ENCODE measurements at regions not wholly inside any gene's neighbourhood (a gene's known extent, or its start where the extent isn't known, plus 50 kb on each side); places are given as distances from the start of the nearest gene placed in this dataset.

DNA sequence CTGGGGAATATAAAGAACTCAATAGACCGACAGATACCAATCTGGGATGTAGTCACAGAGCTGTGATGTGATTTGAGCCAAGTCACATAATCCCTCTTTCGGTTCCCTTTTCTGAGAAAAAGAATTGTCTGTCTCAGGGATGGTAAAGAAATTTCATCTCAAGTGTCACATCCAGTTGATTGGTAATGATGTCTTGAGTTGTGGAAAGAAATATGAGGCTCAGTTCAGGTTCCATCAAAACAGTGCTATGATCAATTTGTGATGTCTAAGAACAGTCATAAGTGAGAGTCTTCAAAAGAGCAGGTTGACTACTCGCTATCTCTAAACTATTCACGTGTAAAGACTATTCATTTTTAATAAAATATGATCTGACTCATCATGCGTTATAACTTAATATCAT lies 223.3 kb downstream of the METTL4 start:
- no peak overlapping the region for H3K4me3 Mint-ChIP-seq (ENCODE audit: low read depth)
- H3K9me3 Mint-ChIP-seq (ENCODE audit: low read depth): peaks cover 5% of the 10 kb centered on the region
- TF ChIP-seq, protein P1, sequence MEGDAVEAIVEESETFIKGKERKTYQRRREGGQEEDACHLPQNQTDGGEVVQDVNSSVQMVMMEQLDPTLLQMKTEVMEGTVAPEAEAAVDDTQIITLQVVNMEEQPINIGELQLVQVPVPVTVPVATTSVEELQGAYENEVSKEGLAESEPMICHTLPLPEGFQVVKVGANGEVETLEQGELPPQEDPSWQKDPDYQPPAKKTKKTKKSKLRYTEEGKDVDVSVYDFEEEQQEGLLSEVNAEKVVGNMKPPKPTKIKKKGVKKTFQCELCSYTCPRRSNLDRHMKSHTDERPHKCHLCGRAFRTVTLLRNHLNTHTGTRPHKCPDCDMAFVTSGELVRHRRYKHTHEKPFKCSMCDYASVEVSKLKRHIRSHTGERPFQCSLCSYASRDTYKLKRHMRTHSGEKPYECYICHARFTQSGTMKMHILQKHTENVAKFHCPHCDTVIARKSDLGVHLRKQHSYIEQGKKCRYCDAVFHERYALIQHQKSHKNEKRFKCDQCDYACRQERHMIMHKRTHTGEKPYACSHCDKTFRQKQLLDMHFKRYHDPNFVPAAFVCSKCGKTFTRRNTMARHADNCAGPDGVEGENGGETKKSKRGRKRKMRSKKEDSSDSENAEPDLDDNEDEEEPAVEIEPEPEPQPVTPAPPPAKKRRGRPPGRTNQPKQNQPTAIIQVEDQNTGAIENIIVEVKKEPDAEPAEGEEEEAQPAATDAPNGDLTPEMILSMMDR (IDR thresholded peaks at IDR 0.05; ENCODE audit: unreplicated experiment): no peak
- H3K36me3 Mint-ChIP-seq (ENCODE audit: insufficient read depth): no peaks in the 10 kb centered on the region
- peaks cover 2% of the 10 kb centered on the region for H3K27me3 Mint-ChIP-seq
- no peak overlapping the region for H3K27ac Mint-ChIP-seq
- no peaks in the 10 kb centered on the region for H3K4me1 Mint-ChIP-seq (ENCODE audit: low read depth)
- DNase-seq (ENCODE audit: low spot score, unreplicated experiment): no peak

DNA sequence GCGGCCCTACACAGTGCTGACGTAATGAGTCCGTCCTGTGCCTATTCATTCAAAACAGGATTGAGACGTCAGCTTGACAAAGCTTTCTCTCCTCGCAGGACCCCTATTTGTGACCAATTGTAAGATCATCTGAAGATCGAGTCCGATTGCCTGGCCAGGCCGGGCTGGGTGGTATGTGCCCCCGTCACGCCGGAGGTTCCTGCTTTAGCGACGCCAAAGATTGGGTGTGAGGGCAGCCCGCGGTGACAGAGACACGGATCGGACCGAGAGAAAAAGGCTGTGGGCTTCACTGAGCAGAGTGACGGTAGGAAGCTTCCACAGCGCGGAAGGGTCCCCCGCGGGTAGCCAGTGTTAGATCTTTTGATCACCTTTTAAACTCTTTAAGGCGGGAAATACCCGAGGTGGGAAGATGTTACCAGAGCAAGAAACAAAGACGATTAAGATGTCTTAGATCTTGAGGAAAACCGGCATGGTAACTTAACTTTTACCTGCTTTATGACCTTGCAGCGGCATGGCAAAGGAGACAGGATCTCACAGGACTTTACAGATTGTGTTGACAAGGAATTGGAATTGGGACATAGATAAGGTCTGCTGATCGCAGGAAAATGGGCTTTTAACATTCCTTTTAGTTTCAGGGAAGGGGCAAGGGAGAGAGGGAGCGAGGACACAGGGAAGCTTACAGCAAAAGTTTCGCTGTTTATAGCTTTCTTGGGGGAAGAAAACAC lies 220.0 kb downstream of the METTL4 start:
- H3K27me3 Mint-ChIP-seq: peaks cover 2% of the 10 kb centered on the region
- H3K36me3 Mint-ChIP-seq (ENCODE audit: insufficient read depth): no peaks in the 10 kb centered on the region
- H3K27ac Mint-ChIP-seq: no peak overlapping the region
- DNase-seq (ENCODE audit: low spot score, unreplicated experiment): no peak
- H3K9me3 Mint-ChIP-seq (ENCODE audit: low read depth): peaks cover 5% of the 10 kb centered on the region
- no peaks in the 10 kb centered on the region for H3K4me1 Mint-ChIP-seq (ENCODE audit: low read depth)
- no peak overlapping the region for H3K4me3 Mint-ChIP-seq (ENCODE audit: low read depth)
- TF ChIP-seq, protein P1 (IDR thresholded peaks at IDR 0.05; ENCODE audit: unreplicated experiment): no peak

DNA sequence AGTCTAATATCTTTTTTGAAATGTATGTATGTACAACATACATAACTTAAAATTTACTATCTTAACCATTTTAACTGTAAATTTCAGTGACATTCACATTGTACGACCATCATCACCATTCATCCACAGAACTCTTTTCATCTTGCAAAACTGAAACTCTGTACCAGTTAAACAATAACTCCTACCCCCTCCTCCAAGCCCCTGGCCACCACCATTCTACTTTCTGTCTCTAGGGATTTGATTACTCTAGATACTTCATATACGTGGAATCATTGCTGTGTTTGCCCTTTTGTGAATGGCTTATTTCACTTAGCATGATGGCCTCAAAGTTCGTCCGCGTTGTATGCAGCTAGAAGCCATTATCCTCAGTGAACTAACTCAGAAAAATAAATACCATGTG lies 217.0 kb downstream of the METTL4 start:
- no peak for DNase-seq (ENCODE audit: low spot score, unreplicated experiment)
- peaks cover 5% of the 10 kb centered on the region for H3K9me3 Mint-ChIP-seq (ENCODE audit: low read depth)
- TF ChIP-seq, protein P1 (IDR thresholded peaks at IDR 0.05; ENCODE audit: unreplicated experiment): no peak
- peaks cover 2% of the 10 kb centered on the region for H3K27me3 Mint-ChIP-seq
- H3K4me3 Mint-ChIP-seq (ENCODE audit: low read depth): no peak overlapping the region
- no peaks in the 10 kb centered on the region for H3K36me3 Mint-ChIP-seq (ENCODE audit: insufficient read depth)
- no peak overlapping the region for H3K27ac Mint-ChIP-seq
- no peaks in the 10 kb centered on the region for H3K4me1 Mint-ChIP-seq (ENCODE audit: low read depth)

GRCh38 chr18:2356906-2357305 lies 214.4 kb downstream of the METTL4 start:
- no peaks in the 10 kb centered on the region for H3K4me1 Mint-ChIP-seq (ENCODE audit: low read depth)
- no peak overlapping the region for H3K4me3 Mint-ChIP-seq (ENCODE audit: low read depth)
- TF ChIP-seq, protein P1 (IDR thresholded peaks at IDR 0.05; ENCODE audit: unreplicated experiment): no peak
- DNase-seq (ENCODE audit: low spot score, unreplicated experiment): no peak
- H3K36me3 Mint-ChIP-seq (ENCODE audit: insufficient read depth): no peaks in the 10 kb centered on the region
- no peak overlapping the region for H3K27ac Mint-ChIP-seq
- H3K27me3 Mint-ChIP-seq: no peaks in the 10 kb centered on the region
- no peaks in the 10 kb centered on the region for H3K9me3 Mint-ChIP-seq (ENCODE audit: low read depth)

DNA sequence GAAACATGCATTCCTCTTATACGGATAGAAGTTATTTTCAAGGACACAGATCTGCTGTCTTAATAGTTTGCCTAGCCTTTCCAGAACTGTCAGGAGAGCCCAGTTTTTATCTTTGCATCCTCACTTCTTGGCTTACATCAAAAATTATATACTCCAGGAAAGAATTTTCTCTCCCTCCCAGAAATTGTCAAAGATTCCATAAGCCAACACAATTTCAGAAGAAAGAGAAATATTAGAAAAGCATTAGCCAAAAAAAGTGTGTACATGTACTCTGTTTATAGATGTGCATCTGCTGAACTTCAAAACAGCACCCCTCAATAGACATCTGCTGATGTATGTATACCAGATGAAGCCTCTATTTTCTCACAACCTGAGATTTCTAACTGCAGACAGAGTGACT lies 210.4 kb downstream of the METTL4 start:
- Mint-ChIP-seq H3K4me1 (ENCODE audit: low read depth) (no peaks in the 10 kb centered on the region), H3K36me3 (ENCODE audit: insufficient read depth) (no peaks in the 10 kb centered on the region), H3K4me3 (ENCODE audit: low read depth) (no peak overlapping the region), H3K27ac (no peak overlapping the region), H3K9me3 (ENCODE audit: low read depth) (no peaks in the 10 kb centered on the region), H3K27me3 (no peaks in the 10 kb centered on the region)
- TF ChIP-seq, protein P1 (IDR thresholded peaks at IDR 0.05; ENCODE audit: unreplicated experiment): no peak
- DNase-seq (ENCODE audit: low spot score, unreplicated experiment): no peak
